Epithelial cell of esophagus (primary cell): ENCODE measurements at regions not wholly inside any gene's neighbourhood (a gene's known extent, or its start where the extent isn't known, plus 50 kb on each side); places are given as distances from the start of the nearest gene placed in this dataset.

Experiments used
- DNase-seq: peaks from one replicate; pipeline ENCODE4 v3.0.0; 2010; ENCODE audit warnings: low read depth
- H3K4me3 ChIP-seq: 2 replicates; pipeline ENCODE4 v1.5.1; 2011; ENCODE audit warnings: mild to moderate bottlenecking, low read length, control low read depth
- CTCF ChIP-seq: IDR thresholded peaks from 2 replicates; pipeline ENCODE4 v1.5.1; 2011; ENCODE audit warnings: low read depth, mild to moderate bottlenecking, low read length, control low read depth, inconsistent platforms; ENCODE audit not compliant: insufficient read depth; ENCODE audit errors: missing control alignments

DNA sequence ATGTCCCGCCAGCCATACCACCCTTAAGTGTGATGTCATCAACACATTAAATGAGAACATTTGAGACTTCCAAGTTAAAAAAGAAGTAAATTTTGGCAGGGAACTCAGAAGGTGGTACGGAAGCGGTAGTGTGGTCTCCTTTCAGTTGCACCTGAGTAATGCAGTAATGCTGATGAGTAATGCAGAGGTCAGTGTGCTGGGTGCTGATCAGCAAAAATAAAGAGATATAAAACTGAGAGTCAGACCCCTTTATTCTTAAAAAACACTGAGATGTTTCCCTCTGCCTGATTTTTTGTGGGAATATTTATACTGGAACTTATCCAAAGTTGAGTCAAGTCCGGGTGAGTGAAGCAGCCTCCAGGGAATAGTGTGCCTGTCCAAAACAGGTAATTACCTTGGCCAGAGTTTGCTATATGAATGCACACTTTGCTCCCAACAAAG is 370.6 kb upstream of the PRICKLE1 start:
- no peak for TF ChIP-seq CTCF
- DNase-seq = peak; percentile 75
- H3K4me3 ChIP-seq = no peak overlapping the region

DNA sequence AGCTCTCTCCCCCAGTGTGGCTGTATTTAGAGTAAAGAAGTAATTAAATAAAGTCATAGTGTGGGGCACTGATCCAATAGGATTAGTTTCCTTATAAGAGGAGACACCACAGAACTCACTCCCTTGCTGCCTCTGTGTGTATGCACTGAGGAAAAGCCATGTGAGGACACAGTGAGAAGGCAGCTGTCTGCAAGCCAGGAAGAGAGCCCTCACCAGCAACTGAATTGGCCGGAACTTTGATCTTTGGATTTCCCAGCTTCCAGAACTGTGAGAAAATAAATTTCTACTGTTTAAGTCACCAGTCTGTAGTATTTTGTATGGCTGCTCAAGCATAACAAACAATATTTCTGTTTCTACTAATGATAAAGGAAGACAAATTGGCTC is 368.7 kb upstream of the PRICKLE1 start:
- H3K4me3 ChIP-seq = no peak overlapping the region
- no peak for DNase-seq
- no peak for TF ChIP-seq CTCF

DNA sequence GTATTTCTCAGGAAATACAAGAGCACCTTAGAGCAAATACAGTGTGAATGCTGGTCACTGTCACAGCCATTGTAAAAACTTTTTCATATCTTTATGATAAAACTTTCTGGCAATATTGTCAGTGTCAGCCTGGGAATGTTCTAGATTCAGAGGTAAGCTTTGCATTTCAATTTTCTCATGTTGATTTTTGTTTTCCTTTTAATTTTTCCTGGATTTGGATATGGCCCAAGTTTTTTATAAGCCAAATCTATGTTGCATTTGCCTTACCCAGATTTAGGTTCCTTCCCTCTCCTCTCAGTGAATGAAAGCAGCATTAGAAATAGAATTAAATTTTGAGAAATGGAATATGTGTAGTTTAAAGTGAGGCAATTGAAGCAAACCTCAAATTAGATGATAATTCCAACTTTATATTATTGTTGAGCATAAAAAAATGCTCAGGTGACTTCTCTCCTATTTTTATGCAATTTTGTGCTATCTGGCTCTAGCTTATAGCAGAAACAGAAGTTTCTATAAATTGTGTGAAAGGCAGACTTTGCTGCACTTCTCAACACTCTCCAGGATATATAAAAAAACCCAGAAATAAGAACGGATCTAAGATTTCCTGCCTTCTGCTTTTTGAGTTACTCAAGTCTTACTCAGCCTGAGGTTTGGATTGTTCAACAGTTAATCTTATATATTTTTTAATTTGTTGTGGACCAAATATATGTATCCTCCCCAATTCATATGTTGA is 368.2 kb upstream of the PRICKLE1 start:
- TF ChIP-seq CTCF = no peak
- no peak overlapping the region for H3K4me3 ChIP-seq
- no peak for DNase-seq

- TF ChIP-seq CTCF = no peak
- H3K4me3 ChIP-seq = no peak overlapping the region
- no peak for DNase-seq
Measured at GRCh38 chr12:42957136-42957535, 367.6 kb upstream of the PRICKLE1 start.

DNA sequence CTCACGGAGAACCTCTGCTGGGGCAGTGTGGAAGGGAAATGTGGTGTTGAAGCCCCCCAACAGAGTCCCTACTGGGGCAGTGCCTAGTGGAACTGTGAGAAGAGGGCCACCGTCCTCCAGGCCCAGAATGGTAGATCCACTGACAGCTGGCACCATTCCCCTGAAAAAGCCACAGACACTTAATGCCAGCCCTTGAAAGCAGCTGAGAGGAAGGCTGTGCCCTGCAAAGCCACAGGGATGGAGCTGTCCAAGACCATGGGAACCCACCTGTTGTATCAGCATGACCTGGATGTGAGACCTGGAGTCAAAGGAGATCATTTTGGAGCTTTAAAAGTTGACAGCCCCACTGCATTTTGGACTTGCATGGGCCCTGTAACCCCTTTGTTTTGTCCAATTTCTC is 363.5 kb upstream of the PRICKLE1 start:
- no peak for TF ChIP-seq CTCF
- no peak overlapping the region for H3K4me3 ChIP-seq
- DNase-seq = no peak

DNA sequence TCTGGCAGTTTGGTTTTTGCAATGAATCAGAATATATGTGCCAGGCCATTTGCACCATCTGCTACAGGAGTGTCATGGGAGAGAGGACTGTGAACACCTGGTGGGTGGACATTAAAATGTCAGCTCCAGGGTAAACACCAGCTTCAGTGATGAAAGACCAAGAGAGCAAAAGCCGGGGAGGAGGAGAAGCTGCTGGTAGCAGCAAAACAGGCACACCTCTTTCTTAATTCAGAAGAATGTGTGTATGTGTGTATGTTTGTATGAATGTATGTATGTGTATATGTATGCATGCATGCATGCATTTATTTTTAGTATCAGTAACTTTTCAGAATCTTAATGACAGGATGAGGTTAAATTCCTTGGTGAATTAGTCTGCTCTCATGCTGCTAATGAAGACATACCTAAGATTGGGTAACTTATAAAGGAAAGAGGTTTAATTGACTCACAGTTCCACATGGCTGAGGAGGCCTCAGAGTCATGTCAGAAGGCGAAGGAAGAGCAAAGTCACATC is 357.4 kb upstream of the PRICKLE1 start:
- no peak for TF ChIP-seq CTCF
- DNase-seq = peak; percentile 55
- no peak overlapping the region for H3K4me3 ChIP-seq

GRCh38 chr12:42945927-42946326 is 356.4 kb upstream of the PRICKLE1 start:
- no peak overlapping the region for H3K4me3 ChIP-seq
- TF ChIP-seq CTCF = no peak
- peak; percentile 48 for DNase-seq
